GM21367 (cell line): ENCODE measurements at regions not wholly inside any gene's neighbourhood (a gene's known extent, or its start where the extent isn't known, plus 50 kb on each side); places are given as distances from the start of the nearest gene placed in this dataset.
"Not testable (repeated sequence)": the region's sequence is repeated elsewhere in the genome, so short reads cannot be mapped to it uniquely, and the experiment has no call there.

Experiments
- ATAC-seq: cut with Tn5 transposase; IDR thresholded peaks from one replicate; pipeline ENCODE4 v1.9.1; 2021; ENCODE audit not compliant: unreplicated experiment

DNA sequence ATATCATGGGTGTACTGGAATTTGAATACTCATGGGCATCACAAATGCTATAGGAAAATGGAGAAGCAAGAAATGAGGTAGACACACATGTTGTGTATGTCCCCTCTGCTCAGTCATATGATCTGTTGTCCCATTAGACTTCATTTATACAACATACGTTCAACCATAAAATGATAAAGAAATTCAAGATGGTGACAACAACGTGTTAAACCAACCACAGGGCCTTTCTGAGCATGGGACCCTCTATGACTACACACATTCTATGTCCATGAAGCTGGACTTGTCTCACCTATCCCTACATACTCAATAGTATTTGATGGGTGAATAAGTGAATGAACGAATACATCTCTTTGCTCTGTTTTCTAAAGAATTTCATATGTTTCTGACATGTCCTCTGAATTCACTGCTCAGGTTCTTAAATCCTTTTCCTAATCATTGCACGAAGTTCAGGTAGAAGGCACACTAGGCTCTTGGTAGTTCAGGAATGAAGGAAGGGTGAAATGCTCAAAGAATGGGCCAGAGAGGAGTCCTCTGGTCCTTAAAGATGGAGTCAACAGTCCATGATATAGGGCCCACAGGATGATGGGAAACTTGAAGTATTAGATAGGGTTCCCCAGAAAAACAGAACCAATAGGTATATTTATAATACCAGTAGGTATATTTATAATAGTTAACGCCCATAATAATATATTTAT, 105.7 kb upstream of the PPM1H start:
- ATAC-seq = no peak

DNA sequence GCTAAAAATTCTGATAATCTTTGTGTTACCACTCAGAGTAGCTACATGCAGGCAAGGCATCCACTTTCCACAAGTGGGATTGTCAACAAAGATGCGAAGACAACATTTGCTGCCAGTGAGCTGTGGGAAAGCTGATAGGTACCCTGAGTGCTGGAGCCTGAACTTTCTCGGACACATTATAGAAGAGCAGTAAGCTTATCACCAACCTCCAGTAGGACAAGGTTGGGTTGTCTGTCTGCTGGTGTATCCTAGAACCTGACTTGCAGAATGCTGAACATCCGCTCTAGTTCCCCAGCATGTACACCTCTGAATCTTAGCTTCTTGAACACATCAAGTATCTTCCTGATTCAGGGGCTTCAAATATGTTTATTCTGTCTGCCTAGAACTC, 103.8 kb upstream of the PPM1H start:
- no peak for ATAC-seq

DNA sequence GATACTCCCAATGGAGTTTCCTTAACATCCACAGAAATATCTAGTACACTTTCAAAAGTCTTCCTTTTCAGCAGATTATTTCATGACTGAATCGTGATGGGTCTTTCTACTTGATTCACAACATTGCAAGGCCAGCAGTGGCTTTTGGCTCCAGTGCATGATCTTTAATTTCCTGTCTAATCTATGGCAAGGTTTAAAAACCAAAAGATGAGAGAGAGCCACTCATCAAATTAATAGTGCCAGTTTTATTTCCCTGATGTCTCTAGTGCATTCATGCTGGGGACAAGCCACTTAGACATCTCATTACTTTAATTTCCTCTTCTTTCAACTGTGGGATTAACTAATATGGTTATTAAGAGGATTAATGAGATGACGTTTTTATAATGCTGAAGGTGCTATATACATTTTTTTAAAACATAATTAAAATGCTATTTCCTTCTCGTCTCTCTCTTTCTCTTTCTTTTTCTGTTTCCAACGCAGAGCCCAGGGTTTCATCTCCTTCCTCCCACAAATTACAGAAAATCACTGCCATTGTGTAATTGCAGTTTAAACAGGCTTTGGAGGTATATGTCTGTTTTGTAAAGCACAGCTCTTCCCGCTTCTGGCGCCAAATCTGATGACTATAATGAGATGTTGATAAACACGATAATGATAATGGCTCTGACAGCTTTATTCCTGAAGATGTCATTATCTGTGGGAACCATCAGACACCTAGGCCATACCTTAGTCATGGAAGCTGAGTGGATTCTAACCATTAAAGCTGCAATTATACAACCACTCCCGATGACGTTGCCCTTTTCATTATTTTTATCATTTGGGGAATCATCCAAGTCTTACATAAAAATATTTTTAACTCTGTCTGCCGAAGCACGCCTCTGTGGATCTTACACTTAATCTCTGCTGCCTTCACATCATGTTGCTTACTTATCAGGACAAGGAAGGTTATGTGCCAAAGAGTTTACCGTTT, 103.1 kb upstream of the PPM1H start:
- no peak for ATAC-seq

- ATAC-seq = no peak
These were observed 102.0 kb upstream of the PPM1H start for GRCh38 chr12:63036974-63037335.

DNA sequence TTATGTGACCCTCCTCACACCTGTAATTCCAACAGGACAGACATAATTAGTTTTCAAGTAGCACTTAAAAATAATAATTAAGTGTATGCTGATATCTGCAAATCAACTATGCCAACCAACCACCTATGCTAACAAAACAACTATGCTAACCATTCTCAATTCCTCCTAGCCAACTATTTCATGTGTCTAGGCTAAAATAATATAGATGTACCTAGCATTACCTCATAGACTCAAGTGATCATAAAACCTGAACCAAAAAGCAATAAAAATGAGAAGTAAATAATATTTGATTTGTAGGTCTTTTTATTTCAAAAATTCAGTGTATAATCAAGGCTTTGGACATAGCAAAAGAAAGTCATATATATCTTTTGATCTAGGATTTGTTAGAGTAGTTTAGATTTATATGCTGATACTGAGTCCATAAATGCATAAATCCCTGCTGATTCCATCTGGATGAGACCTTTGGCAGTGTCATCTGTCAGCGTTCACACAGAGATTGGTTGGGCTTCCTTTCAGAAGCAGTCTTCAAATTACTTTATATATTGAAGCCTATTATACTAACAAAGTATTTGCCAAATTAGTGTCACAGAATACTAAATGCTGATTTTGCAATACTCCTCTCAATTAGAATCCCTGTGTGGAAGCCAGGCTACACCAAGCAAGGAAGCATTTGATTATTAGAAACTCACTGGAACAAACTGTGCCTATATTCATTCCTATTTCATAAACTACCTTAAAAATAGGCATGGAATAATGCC, 101.4 kb upstream of the PPM1H start:
- ATAC-seq = no peak

GRCh38 chr12:63034601-63035000, 99.7 kb upstream of the PPM1H start:
- ATAC-seq = no peak

GRCh38 chr12:63029676-63030075, 94.7 kb upstream of the PPM1H start:
- ATAC-seq = no peak

DNA sequence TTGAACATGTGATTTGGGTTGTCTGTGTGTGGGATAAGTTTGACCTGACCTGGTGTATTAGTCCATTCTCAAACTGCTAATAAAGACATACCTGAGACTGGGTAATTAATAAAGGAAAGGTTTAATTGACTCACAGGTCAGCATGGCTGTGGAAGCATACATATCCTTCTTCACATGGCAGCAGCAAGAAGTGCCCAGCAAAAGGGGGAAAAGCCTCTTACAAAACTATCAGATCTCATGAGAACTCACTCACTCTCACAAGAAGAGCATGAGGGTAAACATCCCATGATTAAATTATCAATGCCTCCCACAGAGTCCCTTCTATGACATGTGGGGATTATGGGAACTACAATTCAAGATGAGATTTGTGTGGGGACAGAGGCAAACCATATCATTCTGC, 94.0 kb upstream of the PPM1H start:
- ATAC-seq = no peak

- no peak for ATAC-seq
These were observed 90.2 kb upstream of the PPM1H start for GRCh38 chr12:63025116-63025515.

GRCh38 chr12:63023926-63024325, 89.0 kb upstream of the PPM1H start:
- no peak for ATAC-seq

DNA sequence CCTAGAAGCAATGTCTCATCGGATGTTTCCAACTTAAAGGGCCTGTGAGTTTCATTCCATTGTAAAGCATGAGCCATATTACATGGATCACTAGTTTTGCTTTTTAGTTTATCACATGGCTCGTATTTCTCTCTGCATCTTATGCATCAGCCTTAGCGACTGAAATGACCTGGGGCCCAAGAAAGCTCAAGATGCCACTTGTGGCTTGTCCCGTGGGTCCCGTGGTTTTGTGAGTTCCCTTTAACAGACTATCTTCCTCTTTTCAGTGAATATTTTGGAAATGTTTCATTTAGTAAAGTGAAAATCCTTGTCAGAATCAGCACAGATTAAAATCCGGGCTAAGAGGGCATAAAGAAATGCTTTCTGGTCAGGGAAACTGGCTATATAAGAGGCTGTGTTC, 86.2 kb upstream of the PPM1H start:
- ATAC-seq = no peak

- ATAC-seq = no peak
These were observed 85.3 kb upstream of the PPM1H start for GRCh38 chr12:63020269-63020668.

DNA sequence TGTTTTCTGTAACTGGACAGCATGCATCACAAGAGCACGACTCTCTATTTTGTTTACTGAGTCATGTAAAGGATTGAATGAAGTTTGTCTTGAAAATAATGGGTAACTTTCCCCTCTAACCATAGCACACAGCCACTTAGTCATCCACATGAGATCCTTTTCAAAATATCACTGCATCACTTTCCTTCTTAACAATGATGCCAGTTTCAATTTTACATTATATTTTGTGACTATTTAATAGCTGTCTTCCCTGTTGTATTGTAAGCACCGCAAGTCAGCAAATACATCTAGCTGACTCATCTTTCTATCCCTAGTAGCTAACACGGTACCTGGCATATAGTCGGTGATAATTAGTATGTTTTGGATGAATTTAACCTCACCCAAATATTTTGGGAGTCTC, 83.3 kb upstream of the PPM1H start:
- ATAC-seq = no peak

GRCh38 chr12:63013302-63013701, 78.4 kb upstream of the PPM1H start:
- no peak for ATAC-seq

GRCh38 chr12:63010698-63011097, 75.7 kb upstream of the PPM1H start:
- ATAC-seq = no peak

DNA sequence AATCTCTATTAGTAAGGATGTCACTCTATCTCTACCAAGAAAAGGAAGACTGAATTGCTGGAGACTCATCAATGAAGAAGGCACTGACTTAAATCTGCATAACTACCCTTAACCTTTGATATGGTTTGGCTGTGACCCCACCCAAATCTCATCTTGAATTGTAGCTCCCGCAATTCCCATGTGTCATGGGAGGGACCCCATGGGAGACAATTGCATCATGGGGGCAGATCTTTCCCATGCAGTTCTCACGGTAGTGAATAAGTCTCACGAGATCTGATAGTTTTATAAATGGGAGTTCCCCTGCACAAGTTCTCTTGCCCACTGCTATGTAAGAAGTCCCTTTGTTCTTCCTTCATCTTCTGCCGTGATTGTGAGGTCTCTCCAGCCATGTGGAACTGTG, 73.4 kb upstream of the PPM1H start:
- no peak for ATAC-seq

- no peak for ATAC-seq
These were observed 72.8 kb upstream of the PPM1H start for GRCh38 chr12:63007726-63008125.

GRCh38 chr12:63006536-63006935, 71.6 kb upstream of the PPM1H start:
- ATAC-seq = no peak

- ATAC-seq = no peak
These were observed 70.4 kb upstream of the PPM1H start for GRCh38 chr12:63005382-63005781.

DNA sequence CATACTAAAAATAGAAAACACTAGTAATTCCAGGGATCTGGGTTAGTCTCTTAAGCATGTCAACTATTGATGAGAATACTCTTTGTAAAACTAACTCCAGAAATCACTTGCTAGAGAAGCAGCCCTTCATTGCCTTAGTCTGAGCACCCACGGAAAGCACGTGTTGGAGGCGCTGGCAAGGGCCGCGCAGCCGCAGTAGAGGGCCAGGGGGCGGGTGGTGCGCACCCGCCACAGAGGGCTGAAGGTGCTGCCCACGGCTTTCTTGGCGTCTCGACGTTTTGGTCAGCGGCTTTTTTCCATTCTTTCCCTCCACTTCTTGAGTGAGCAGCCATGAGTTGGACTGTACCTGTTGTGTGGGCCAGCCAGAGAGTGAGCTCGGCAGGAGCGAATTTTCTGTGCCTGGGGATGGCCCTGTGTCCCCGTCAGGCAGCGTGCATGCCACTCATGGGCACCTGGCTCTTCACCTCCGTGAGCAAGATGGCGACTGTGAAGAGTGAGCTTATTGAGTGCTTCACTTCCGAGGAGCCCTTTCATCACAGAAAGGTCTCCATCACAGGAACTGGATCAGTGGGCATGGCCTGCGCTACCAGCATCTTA, 68.4 kb upstream of the PPM1H start:
- no peak for ATAC-seq

DNA sequence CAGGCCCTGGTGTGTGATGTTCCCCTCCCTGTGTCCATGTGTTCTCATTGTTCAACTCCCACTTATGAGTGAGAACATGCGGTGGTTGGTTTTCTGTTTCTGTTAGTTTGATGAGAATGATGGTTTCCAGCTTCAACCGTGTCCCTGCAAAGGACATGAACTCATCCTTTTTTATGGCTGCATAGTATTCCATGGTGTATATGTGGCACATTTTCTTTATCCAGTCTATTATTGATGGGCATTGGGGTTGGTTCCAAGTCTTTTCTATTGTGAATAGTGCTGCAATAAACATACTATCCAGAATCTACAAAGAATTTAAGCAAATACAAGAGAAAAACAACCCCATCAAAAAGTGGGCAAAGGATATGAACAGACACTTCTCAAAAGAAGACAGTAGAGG, 67.1 kb upstream of the PPM1H start:
- ATAC-seq = not testable (repeated sequence)
